ENCODE measurements at regions not wholly inside any gene's neighbourhood (a gene's known extent, or its start where the extent isn't known, plus 50 kb on each side); places are given as distances from the start of the nearest gene placed in this dataset.

DNA sequence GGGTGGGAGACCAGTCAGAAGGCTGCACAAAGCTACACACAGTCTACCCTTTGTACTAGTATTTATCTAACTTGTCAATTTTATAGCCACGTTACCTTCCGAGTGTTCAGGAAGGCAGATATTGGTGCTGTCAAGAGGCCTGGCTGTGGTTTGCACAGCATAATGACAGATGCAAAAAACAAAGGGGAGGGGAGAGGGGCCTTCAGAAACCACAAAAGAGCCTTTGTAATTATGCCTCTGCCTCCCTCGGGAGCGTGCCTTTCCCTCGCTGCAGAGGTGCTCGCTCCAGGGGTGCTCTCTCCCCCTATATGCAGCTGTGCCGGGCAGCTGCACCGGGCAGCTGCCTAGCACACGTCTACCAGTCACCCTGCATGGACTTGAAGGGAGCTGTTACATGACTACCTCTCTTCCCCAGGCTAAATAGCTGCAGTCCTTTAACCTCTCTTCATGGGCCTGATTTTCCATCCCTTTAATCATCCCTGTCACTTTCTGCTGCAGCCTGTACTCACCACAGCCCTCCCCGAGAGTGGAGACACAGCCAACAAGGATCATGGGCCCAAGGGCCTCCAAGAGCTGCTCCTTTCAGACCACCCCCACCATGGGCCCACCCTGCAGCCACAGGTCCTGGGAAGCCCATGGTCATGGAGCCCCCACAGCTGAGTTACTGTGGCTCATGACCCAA is 168.4 kb upstream of the PKDCC start:
- TF ChIP-seq, protein P1, sequence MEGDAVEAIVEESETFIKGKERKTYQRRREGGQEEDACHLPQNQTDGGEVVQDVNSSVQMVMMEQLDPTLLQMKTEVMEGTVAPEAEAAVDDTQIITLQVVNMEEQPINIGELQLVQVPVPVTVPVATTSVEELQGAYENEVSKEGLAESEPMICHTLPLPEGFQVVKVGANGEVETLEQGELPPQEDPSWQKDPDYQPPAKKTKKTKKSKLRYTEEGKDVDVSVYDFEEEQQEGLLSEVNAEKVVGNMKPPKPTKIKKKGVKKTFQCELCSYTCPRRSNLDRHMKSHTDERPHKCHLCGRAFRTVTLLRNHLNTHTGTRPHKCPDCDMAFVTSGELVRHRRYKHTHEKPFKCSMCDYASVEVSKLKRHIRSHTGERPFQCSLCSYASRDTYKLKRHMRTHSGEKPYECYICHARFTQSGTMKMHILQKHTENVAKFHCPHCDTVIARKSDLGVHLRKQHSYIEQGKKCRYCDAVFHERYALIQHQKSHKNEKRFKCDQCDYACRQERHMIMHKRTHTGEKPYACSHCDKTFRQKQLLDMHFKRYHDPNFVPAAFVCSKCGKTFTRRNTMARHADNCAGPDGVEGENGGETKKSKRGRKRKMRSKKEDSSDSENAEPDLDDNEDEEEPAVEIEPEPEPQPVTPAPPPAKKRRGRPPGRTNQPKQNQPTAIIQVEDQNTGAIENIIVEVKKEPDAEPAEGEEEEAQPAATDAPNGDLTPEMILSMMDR (conservative IDR thresholded peaks at IDR 0.05): no peak
- TF ChIP-seq ZFX (IDR thresholded peaks at IDR 0.05): no peak
